ENCODE measurements at regions not wholly inside any gene's neighbourhood (a gene's known extent, or its start where the extent isn't known, plus 50 kb on each side); places are given as distances from the start of the nearest gene placed in this dataset.

GRCh38 chr13:73281746-73282145, 222.9 kb downstream of the KLF5 start:
- dilution Hi-C loops (cut with HindIII; ENCODE audit: low sequenced_read_pairs, unreplicated experiment) = no loop called here
- in situ Hi-C loops (cut with MboI; ENCODE audit: low sequenced_read_pairs) = no loop called here
- no TSS peak for BruUV-seq (replicated peaks)

More at GRCh38 chr13:73281746-73282145, 222.9 kb downstream of the KLF5 start:
- TF ChIP-seq ELK1 (IDR thresholded peaks at IDR 0.05; ENCODE audit: borderline replicate concordance, low read depth, low read length) (no peak), USF2 (IDR thresholded peaks at IDR 0.05; ENCODE audit: low read depth, low read length) (no peak), POLR2A (IDR thresholded peaks at IDR 0.05; ENCODE audit: low read depth, low read length) (no peak), MXI1 (IDR thresholded peaks at IDR 0.05; ENCODE audit: borderline replicate concordance, low read depth, low read length) (no peak), RAD21 (IDR thresholded peaks at IDR 0.05; ENCODE audit: low read length) (no peak), SMC3 (IDR thresholded peaks at IDR 0.05; ENCODE audit: low read depth, low read length) (no peak), FOS (IDR thresholded peaks at IDR 0.05; ENCODE audit: low read depth, low read length) (no peak), BHLHE40 (IDR thresholded peaks at IDR 0.05; ENCODE audit: low read depth, low read length) (no peak), CHD1 (IDR thresholded peaks at IDR 0.05; ENCODE audit: low read depth, low read length) (no peak), RCOR1 (IDR thresholded peaks at IDR 0.05; ENCODE audit: insufficient replicate concordance, low read length) (no peak), MAZ (IDR thresholded peaks at IDR 0.05; ENCODE audit: borderline replicate concordance, low read depth, low read length) (no peak), NFE2L2 (IDR thresholded peaks at IDR 0.05; ENCODE audit: low read depth, low read length) (no peak), CEBPB (IDR thresholded peaks at IDR 0.05; ENCODE audit: low read depth, low read length) (no peak), MAFK (IDR thresholded peaks at IDR 0.05; ENCODE audit: low read depth, low read length) (no peak), RFX5 (IDR thresholded peaks at IDR 0.05; ENCODE audit: low read depth, low read length) (no peak)
- TF ChIP-seq, protein P1, sequence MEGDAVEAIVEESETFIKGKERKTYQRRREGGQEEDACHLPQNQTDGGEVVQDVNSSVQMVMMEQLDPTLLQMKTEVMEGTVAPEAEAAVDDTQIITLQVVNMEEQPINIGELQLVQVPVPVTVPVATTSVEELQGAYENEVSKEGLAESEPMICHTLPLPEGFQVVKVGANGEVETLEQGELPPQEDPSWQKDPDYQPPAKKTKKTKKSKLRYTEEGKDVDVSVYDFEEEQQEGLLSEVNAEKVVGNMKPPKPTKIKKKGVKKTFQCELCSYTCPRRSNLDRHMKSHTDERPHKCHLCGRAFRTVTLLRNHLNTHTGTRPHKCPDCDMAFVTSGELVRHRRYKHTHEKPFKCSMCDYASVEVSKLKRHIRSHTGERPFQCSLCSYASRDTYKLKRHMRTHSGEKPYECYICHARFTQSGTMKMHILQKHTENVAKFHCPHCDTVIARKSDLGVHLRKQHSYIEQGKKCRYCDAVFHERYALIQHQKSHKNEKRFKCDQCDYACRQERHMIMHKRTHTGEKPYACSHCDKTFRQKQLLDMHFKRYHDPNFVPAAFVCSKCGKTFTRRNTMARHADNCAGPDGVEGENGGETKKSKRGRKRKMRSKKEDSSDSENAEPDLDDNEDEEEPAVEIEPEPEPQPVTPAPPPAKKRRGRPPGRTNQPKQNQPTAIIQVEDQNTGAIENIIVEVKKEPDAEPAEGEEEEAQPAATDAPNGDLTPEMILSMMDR (conservative IDR thresholded peaks at IDR 0.05; ENCODE audit: low read depth, low read length) = no peak
- Histone ChIP-seq H3K23ac (ENCODE audit: low read depth, low read length) (no peak overlapping the region), H2BK5ac (ENCODE audit: low read depth, low read length, poor library complexity, severe bottlenecking) (no peak overlapping the region), H3K18ac (ENCODE audit: low read depth, low read length) (no peak overlapping the region), H3K9me3 (ENCODE audit: control insufficient read depth, insufficient read depth, low read length) (no peaks in the 10 kb centered on the region), H3K27ac (ENCODE audit: insufficient read depth, low read length) (no peak overlapping the region), H2BK120ac (ENCODE audit: low read depth, low read length) (no peak overlapping the region), H3K4ac (ENCODE audit: low read depth, low read length) (no peak overlapping the region), H4K91ac (ENCODE audit: insufficient read depth, low read depth, low read length) (no peak overlapping the region), H3K36me3 (ENCODE audit: control insufficient read depth, insufficient read depth, low read length) (no peaks in the 10 kb centered on the region), H3K9ac (ENCODE audit: low read depth, low read length) (no peak overlapping the region), H3K4me2 (ENCODE audit: low read depth, low read length) (no peak overlapping the region), H3K9me1 (ENCODE audit: insufficient read depth, low read length) (no peaks in the 10 kb centered on the region), H2BK15ac (ENCODE audit: low read depth, low read length) (no peak overlapping the region), H4K20me1 (ENCODE audit: insufficient read depth, low read length) (no peaks in the 10 kb centered on the region), H2AFZ (replicated peaks; ENCODE audit: low read length, poor library complexity) (no peak overlapping the region), H4K5ac (ENCODE audit: low read depth, low read length) (no peak overlapping the region), H2AK9ac (replicated peaks; ENCODE audit: low read depth, low read length, poor library complexity) (no peak overlapping the region), H3K4me1 (ENCODE audit: control insufficient read depth, insufficient read depth, low read length) (no peaks in the 10 kb centered on the region), H3K56ac (ENCODE audit: extremely low read depth, insufficient read depth, low read length) (no peak overlapping the region), H3K14ac (replicated peaks; ENCODE audit: low read depth, low read length) (no peak overlapping the region), H3K27me3 (ENCODE audit: control insufficient read depth, insufficient read depth, low read length) (no peaks in the 10 kb centered on the region), H3K4me3 (ENCODE audit: insufficient read depth, low read depth, low read length) (no peak overlapping the region), H4K8ac (ENCODE audit: low read depth in 2 of 2, low read length in 2 of 2) (no peak overlapping the region), H2AK5ac (ENCODE audit: low read depth, low read length) (no peak overlapping the region), H2BK20ac (ENCODE audit: low read depth, low read length) (no peak overlapping the region), H3K79me1 (ENCODE audit: low read depth in 1 of 2, low read length in 2 of 2) (no peaks in the 10 kb centered on the region)
- CTCF ChIA-PET = no interaction called here
- DNase-seq = no peak
- POLR2A ChIA-PET (ENCODE audit: unreplicated experiment) = no interaction called here
- intact Hi-C loops (cut with micrococcal nuclease) = no loop called here
- no peak for ATAC-seq (ENCODE audit: low read depth)
- WGBS, 2 experiments (ENCODE audit: extremely low coverage in 2 of 2, insufficient read length in 1 of 2) = 60% methylated on average over 1 of the region's 2 CpGs; no CpG with 5 or more reads in 1 of the 2 experiments
